AG09319 (cell line): ENCODE measurements at regions not wholly inside any gene's neighbourhood (a gene's known extent, or its start where the extent isn't known, plus 50 kb on each side); places are given as distances from the start of the nearest gene placed in this dataset.

Source experiments
- DNase-seq: peaks from one replicate; pipeline ENCODE4 v3.0.0-alpha.2; 2010; ENCODE audit warnings: low read depth; ENCODE audit errors: extremely low read depth
- CTCF ChIP-seq: IDR thresholded peaks from 2 replicates; pipeline ENCODE4 v1.5.1; 2011; ENCODE audit warnings: low read depth, mild to moderate bottlenecking, inconsistent platforms, low read length, moderate library complexity

GRCh38 chr1:113185463-113186104 lies 112.6 kb downstream of the LRIG2 start:
- TF ChIP-seq CTCF: no peak
- no peak for DNase-seq

GRCh38 chr1:113190078-113190477 lies 117.1 kb downstream of the LRIG2 start:
- no peak for DNase-seq
- TF ChIP-seq CTCF: no peak

GRCh38 chr1:113190930-113191329 lies 117.9 kb downstream of the LRIG2 start:
- no peak for DNase-seq
- TF ChIP-seq CTCF: no peak

- TF ChIP-seq CTCF: no peak
- DNase-seq: no peak
Observed at GRCh38 chr1:113191579-113192076, 118.6 kb downstream of the LRIG2 start.

GRCh38 chr1:113192242-113192641 lies 119.2 kb downstream of the LRIG2 start:
- no peak for DNase-seq
- no peak for TF ChIP-seq CTCF

- DNase-seq: no peak
- no peak for TF ChIP-seq CTCF
Observed at GRCh38 chr1:113192980-113193379, 120.0 kb downstream of the LRIG2 start.

GRCh38 chr1:113194846-113195830 lies 122.1 kb downstream of the LRIG2 start:
- no peak for TF ChIP-seq CTCF
- DNase-seq: no peak
